Endodermal cell (in vitro differentiated cells): ENCODE measurements at regions not wholly inside any gene's neighbourhood (a gene's known extent, or its start where the extent isn't known, plus 50 kb on each side); places are given as distances from the start of the nearest gene placed in this dataset.

ENCODE experiments used
- DNase-seq: peaks from one replicate; pipeline ENCODE4 v3.0.0-alpha.2; 2017
- H3K27ac ChIP-seq: 2 replicates; pipeline ENCODE4 v1.5.1; 2013; ENCODE audit warnings: mild to moderate bottlenecking, low read depth, low read length, moderate library complexity
- H3K27me3 ChIP-seq: 2 replicates; pipeline ENCODE4 v1.6.1; 2013; ENCODE audit warnings: mild to moderate bottlenecking, low read length, moderate library complexity; ENCODE audit not compliant: insufficient read depth, control insufficient read depth, poor library complexity, severe bottlenecking
- H3K36me3 ChIP-seq: 2 replicates; pipeline ENCODE4 v1.7.0; 2013; ENCODE audit warnings: mild to moderate bottlenecking, low read length, moderate library complexity; ENCODE audit not compliant: control insufficient read depth, insufficient read depth
- H3K4me1 ChIP-seq: one replicate; pipeline ENCODE4 v1.7.0; 2013; ENCODE audit warnings: low read length; ENCODE audit not compliant: control insufficient read depth, insufficient read depth
- H3K4me3 ChIP-seq: 2 replicates; pipeline ENCODE4 v1.5.1; 2013; ENCODE audit warnings: mild to moderate bottlenecking, low read length, moderate library complexity
- H3K9ac ChIP-seq: 2 replicates; pipeline ENCODE4 v1.6.1; 2013; ENCODE audit warnings: mild to moderate bottlenecking, low read length, moderate library complexity; ENCODE audit not compliant: poor library complexity, severe bottlenecking; ENCODE audit errors: extremely low read depth
- H3K9me3 ChIP-seq: 2 replicates; pipeline ENCODE4 v1.6.1; 2013; ENCODE audit warnings: mild to moderate bottlenecking, low read length, moderate library complexity; ENCODE audit not compliant: control insufficient read depth
- H3K27ac Mint-ChIP-seq: 2 replicates; pipeline ENCODE4 v1.8.0; 2020; ENCODE audit warnings: mixed read lengths
- H3K27me3 Mint-ChIP-seq: 2 replicates; pipeline ENCODE4 v1.8.0; 2021; ENCODE audit warnings: mild to moderate bottlenecking, mixed read lengths; ENCODE audit not compliant: insufficient read depth
- H3K36me3 Mint-ChIP-seq: 2 replicates; pipeline ENCODE4 v1.8.0; 2020; ENCODE audit warnings: low read depth, mixed read lengths
- H3K4me1 Mint-ChIP-seq: 2 replicates; pipeline ENCODE4 v1.8.0; 2020; ENCODE audit warnings: mixed read lengths
- H3K4me3 Mint-ChIP-seq: 2 replicates; pipeline ENCODE4 v1.8.0; 2020; ENCODE audit warnings: mild to moderate bottlenecking, moderate library complexity, mixed read lengths
- H3K9me3 Mint-ChIP-seq: 2 replicates; pipeline ENCODE4 v1.8.0; 2020; ENCODE audit warnings: mild to moderate bottlenecking, mixed read lengths
- WGBS, 2 experiments: methylation state at CpG; one replicate each; pipeline versions ENCODE4 v1.1.5 to v1.1.7; 2013; ENCODE audit warnings: missing lambda C conversion rate in 2 of 2, mixed read lengths in 1 of 2; ENCODE audit not compliant: insufficient coverage in 1 of 2, insufficient read length in 1 of 2; 5-methylcytosine and 5-hydroxymethylcytosine counted together
- TF ChIP-seq, protein P1 (sequence below): fragments of 200-600 bp; sonication (generic); conservative IDR thresholded peaks from 2 replicates; pipeline ENCODE4 v1.5.0; 2021; ENCODE audit warnings: antibody characterized with exemption, mild to moderate bottlenecking

DNA sequence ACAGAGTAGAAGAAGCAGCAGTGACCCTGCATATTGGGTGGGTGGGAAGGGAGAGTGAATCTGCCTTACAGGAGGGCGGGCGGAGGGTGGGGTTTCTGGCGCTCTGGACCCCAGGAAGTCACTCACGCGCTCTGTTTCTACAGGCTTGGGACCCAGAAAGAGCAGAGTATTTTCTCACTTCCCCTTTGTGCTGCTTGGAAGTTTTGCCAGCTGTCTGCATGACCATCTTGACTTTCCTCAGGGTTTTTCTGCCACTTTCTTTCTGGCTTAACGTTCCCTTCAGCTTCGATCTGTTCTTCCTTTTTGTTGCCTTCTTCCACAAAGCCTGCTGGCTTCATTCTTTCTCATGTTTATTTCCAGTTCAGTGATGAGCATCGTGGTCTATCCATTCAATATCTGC lies 383.1 kb downstream of the GALR1 start:
- no peak overlapping the region for H3K9ac ChIP-seq
- Mint-ChIP-seq H3K27me3 (peaks cover 13% of the 10 kb centered on the region), H3K36me3 (no peaks in the 10 kb centered on the region), H3K4me1 (no peaks in the 10 kb centered on the region), H3K27ac (no peak overlapping the region), H3K4me3 (no peak overlapping the region), H3K9me3 (peaks cover 15% of the 10 kb centered on the region)
- H3K36me3 ChIP-seq: no peaks in the 10 kb centered on the region
- peaks cover 12% of the 10 kb centered on the region for H3K9me3 ChIP-seq
- TF ChIP-seq, protein P1, sequence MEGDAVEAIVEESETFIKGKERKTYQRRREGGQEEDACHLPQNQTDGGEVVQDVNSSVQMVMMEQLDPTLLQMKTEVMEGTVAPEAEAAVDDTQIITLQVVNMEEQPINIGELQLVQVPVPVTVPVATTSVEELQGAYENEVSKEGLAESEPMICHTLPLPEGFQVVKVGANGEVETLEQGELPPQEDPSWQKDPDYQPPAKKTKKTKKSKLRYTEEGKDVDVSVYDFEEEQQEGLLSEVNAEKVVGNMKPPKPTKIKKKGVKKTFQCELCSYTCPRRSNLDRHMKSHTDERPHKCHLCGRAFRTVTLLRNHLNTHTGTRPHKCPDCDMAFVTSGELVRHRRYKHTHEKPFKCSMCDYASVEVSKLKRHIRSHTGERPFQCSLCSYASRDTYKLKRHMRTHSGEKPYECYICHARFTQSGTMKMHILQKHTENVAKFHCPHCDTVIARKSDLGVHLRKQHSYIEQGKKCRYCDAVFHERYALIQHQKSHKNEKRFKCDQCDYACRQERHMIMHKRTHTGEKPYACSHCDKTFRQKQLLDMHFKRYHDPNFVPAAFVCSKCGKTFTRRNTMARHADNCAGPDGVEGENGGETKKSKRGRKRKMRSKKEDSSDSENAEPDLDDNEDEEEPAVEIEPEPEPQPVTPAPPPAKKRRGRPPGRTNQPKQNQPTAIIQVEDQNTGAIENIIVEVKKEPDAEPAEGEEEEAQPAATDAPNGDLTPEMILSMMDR: no peak
- H3K4me1 ChIP-seq: no peaks in the 10 kb centered on the region
- no peaks in the 10 kb centered on the region for H3K27me3 ChIP-seq
- H3K27ac ChIP-seq: no peak overlapping the region
- WGBS, 2 experiments: 83 to 97% methylated on average over 5 to 8 of the region's 8 CpGs
- DNase-seq: no peak
- no peak overlapping the region for H3K4me3 ChIP-seq

DNA sequence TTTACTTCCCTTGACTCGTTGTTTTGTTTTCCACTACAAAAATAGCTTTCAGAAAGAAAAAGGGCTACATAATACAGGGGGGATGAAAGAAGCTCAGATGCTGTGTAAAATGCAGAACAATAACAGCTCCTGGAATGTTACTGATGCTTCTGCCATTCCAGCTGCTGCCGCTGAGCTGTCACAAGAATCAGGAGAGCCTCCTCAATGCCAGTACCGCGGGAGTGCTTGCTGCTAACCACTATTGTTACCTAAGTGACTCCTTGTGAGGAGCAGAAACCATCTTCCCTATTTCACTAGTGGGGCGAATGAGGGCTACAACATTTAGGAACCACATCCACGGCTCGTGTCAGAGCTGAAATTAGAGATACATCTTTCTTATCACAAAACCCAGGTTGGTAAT lies 384.8 kb downstream of the GALR1 start:
- H3K9me3 Mint-ChIP-seq: peaks cover 31% of the 10 kb centered on the region
- H3K27ac Mint-ChIP-seq: no peak overlapping the region
- peaks cover 13% of the 10 kb centered on the region for H3K27me3 Mint-ChIP-seq
- Histone ChIP-seq H3K36me3 (no peaks in the 10 kb centered on the region), H3K27me3 (no peaks in the 10 kb centered on the region), H3K4me3 (no peak overlapping the region), H3K27ac (no peak overlapping the region), H3K4me1 (no peaks in the 10 kb centered on the region), H3K9me3 (peaks cover 12% of the 10 kb centered on the region), H3K9ac (no peak overlapping the region)
- no peak overlapping the region for H3K4me3 Mint-ChIP-seq
- no peaks in the 10 kb centered on the region for H3K36me3 Mint-ChIP-seq
- DNase-seq: no peak
- TF ChIP-seq, protein P1: no peak
- WGBS, 2 experiments: 75 to 89% methylated on average over 6 to 7 of the region's 7 CpGs
- no peaks in the 10 kb centered on the region for H3K4me1 Mint-ChIP-seq

DNA sequence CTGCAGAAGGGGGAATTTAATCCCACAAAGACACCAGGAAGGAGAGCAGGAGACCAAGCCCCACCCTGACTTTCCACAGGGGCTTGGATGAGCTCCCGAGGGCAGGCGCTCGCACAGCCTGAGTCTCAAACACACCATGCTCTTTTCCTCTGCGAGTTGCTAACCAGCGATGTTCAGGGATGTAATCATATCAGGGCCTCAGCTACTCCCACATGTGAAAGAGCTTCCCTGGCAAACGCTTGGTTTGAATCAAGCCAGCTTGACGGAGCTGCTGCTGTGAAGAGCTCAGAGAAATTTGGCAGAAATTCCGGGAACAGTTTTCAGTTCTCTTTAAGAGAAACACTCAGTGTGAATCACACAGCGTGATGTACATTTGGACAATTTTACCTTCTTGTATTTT lies 385.8 kb downstream of the GALR1 start:
- TF ChIP-seq, protein P1: no peak
- H3K4me1 ChIP-seq: no peaks in the 10 kb centered on the region
- no peaks in the 10 kb centered on the region for H3K27me3 ChIP-seq
- H3K9me3 ChIP-seq: peaks cover 12% of the 10 kb centered on the region
- no peak overlapping the region for H3K9ac ChIP-seq
- no peaks in the 10 kb centered on the region for H3K36me3 Mint-ChIP-seq
- peaks cover 2% of the 10 kb centered on the region for H3K4me1 Mint-ChIP-seq
- H3K36me3 ChIP-seq: no peaks in the 10 kb centered on the region
- H3K27ac Mint-ChIP-seq: no peak overlapping the region
- 92 to 93% methylated on average over 7 to 9 of the region's 9 CpGs for WGBS, 2 experiments
- no peak overlapping the region for H3K4me3 Mint-ChIP-seq
- no peak overlapping the region for H3K27ac ChIP-seq
- DNase-seq: no peak
- peaks cover 13% of the 10 kb centered on the region for H3K27me3 Mint-ChIP-seq
- H3K9me3 Mint-ChIP-seq: peaks cover 37% of the 10 kb centered on the region
- no peak overlapping the region for H3K4me3 ChIP-seq
